GM12878 (cell line): ENCODE measurements at regions not wholly inside any gene's neighbourhood (a gene's known extent, or its start where the extent isn't known, plus 50 kb on each side); places are given as distances from the start of the nearest gene placed in this dataset.

ENCODE experiments used
- ATAC-seq: fragments of 200-7000 bp; cut with Tn5 transposase; 3 replicates; pipeline ENCODE4 v1.9.1; 2020; ENCODE audit warnings: mild to moderate bottlenecking, moderate library complexity
- BruUV-seq: library from RNA; stranded (reverse); fragments of 400-500 nt; replicated peaks from 2 replicates; lab custom pipeline; 2021; lab: Mats Ljungman, UMichigan
- CTCF ChIA-PET: fragments of 300-600 bp; sonication (Branson Sonifier 250); formaldehyde crosslinking; extraction: SDS; loops from one replicate; lab custom pipeline; 2021; ENCODE audit warnings: inconsistent platforms; lab: Yijun Ruan, JAX
- POLR2A ChIA-PET: fragments of 350-600 bp; formaldehyde crosslinking; extraction: SDS; loops from one replicate; lab custom pipeline; 2021; ENCODE audit warnings: inconsistent platforms; lab: Charles Lee
- RAD21 ChIA-PET: fragments of 300-600 bp; sonication (Branson Sonifier 250); formaldehyde crosslinking; loops from one replicate; lab custom pipeline; 2023; ENCODE audit warnings: antibody characterized with exemption; ENCODE audit not compliant: unreplicated experiment; lab: Charles Lee
- SMC1A ChIA-PET: fragments of 300-600 bp; sonication (Branson Sonifier 250); formaldehyde crosslinking; loops from one replicate; lab custom pipeline; 2023; ENCODE audit not compliant: unreplicated experiment, uncharacterized antibody; lab: Charles Lee
- DNase-seq: peaks from one replicate; pipeline ENCODE4 v3.0.0-alpha.2; 2011; ENCODE audit warnings: low read depth, low spot score
- FAIRE-seq: peaks from 3 replicates; lab custom pipeline; 2011; peaks lifted over from hg19 to GRCh38; lab: Jason Lieb, UNC
- H2AFZ ChIP-seq: 2 replicates; pipeline ENCODE4 v1.6.0; 2011; ENCODE audit warnings: low read depth, low read length, control low read depth; ENCODE audit not compliant: control insufficient read depth
- H3K27ac ChIP-seq: 2 replicates; pipeline ENCODE4 v1.5.1; 2011; ENCODE audit warnings: control low read depth; ENCODE audit not compliant: control insufficient read depth, insufficient read depth
- H3K27me3 ChIP-seq, 2 experiments: replicated peaks in 1 of 2; 2 replicates each; pipeline versions ENCODE4 v1.6.0 to v1.6.1; 2011; ENCODE audit warnings: low read length in 1 of 2; ENCODE audit not compliant: control insufficient read depth in 2 of 2, insufficient read depth in 2 of 2
- H3K36me3 ChIP-seq, 2 experiments: 2 replicates each; pipeline ENCODE4 v1.5.1; 2011; ENCODE audit warnings: low read length in 1 of 2; ENCODE audit not compliant: control insufficient read depth in 2 of 2, insufficient read depth in 2 of 2
- H3K4me1 ChIP-seq: 2 replicates; pipeline ENCODE4 v1.6.1; 2011; ENCODE audit warnings: mild to moderate bottlenecking, low read length, moderate library complexity, mixed read lengths; ENCODE audit not compliant: control insufficient read depth, insufficient read depth
- H3K4me2 ChIP-seq: 2 replicates; pipeline ENCODE4 v1.6.0; 2011; ENCODE audit warnings: control low read depth; ENCODE audit not compliant: control insufficient read depth, insufficient read depth
- H3K4me3 ChIP-seq: fragments of 200-600 bp; sonication (generic); 2 replicates; pipeline ENCODE4 v1.5.1; 2016
- H3K79me2 ChIP-seq: 2 replicates; pipeline ENCODE4 v1.6.0; 2011; ENCODE audit warnings: low read length; ENCODE audit not compliant: control insufficient read depth, insufficient read depth
- H3K9ac ChIP-seq: 2 replicates; pipeline ENCODE4 v1.8.0; 2011; ENCODE audit warnings: low read length, control low read depth, mixed read lengths; ENCODE audit not compliant: control insufficient read depth, insufficient read depth
- H3K9me3 ChIP-seq: replicated peaks from 3 replicates; pipeline ENCODE4 v1.5.1; 2011; ENCODE audit warnings: mild to moderate bottlenecking, low read length; ENCODE audit not compliant: control insufficient read depth, insufficient read depth
- H4K20me1 ChIP-seq: 2 replicates; pipeline ENCODE4 v1.6.0; 2011; ENCODE audit not compliant: control insufficient read depth, insufficient read depth
- CBX5 ChIP-seq: sonication (generic); IDR thresholded peaks from 2 replicates; pipeline ENCODE4 v1.6.1; 2016; ENCODE audit warnings: low read depth, moderate library complexity, mild to moderate bottlenecking, inconsistent platforms
- HDAC2 ChIP-seq: fragments of 200-600 bp; sonication (generic); IDR thresholded peaks from 2 replicates; pipeline ENCODE4 v1.6.1; 2017
- JUNB ChIP-seq: IDR thresholded peaks from 2 replicates; pipeline ENCODE4 v1.6.1; 2016; ENCODE audit warnings: antibody characterized with exemption, mild to moderate bottlenecking
- MLLT1 ChIP-seq: fragments of 450-650 bp; IDR thresholded peaks from 2 replicates; pipeline ENCODE4 v1.6.1; 2016; ENCODE audit warnings: mild to moderate bottlenecking
- MTA3 ChIP-seq: IDR thresholded peaks from 2 replicates; pipeline ENCODE4 v1.6.1; 2012; ENCODE audit warnings: low read length, inconsistent platforms, borderline replicate concordance
- MYB ChIP-seq: fragments of 150-350 bp; IDR thresholded peaks from 2 replicates; pipeline ENCODE4 v1.6.1; 2014; ENCODE audit warnings: mild to moderate bottlenecking, low read depth, low read length, borderline replicate concordance
- NFYB ChIP-seq: IDR thresholded peaks from 2 replicates; pipeline ENCODE4 v1.6.1; 2011; ENCODE audit warnings: low read depth, mild to moderate bottlenecking, low read length, improper control_type of control experiment, moderate library complexity; ENCODE audit not compliant: insufficient read depth
- NR2C1 ChIP-seq: fragments of 450-650 bp; IDR thresholded peaks from 2 replicates; pipeline ENCODE4 v1.6.1; 2017; ENCODE audit warnings: antibody characterized with exemption, mild to moderate bottlenecking, moderate library complexity
- PBX3 ChIP-seq: IDR thresholded peaks from 2 replicates; pipeline ENCODE4 v1.6.1; 2011; ENCODE audit warnings: mild to moderate bottlenecking, low read depth, low read length, moderate library complexity; ENCODE audit not compliant: insufficient replicate concordance
- RELA ChIP-seq: fragments of 450-650 bp; IDR thresholded peaks from 2 replicates; pipeline ENCODE4 v1.8.0; 2014; ENCODE audit warnings: borderline replicate concordance; ENCODE audit not compliant: partially characterized antibody
- RELB ChIP-seq: fragments of 450-650 bp; IDR thresholded peaks from 2 replicates; pipeline ENCODE4 v1.6.1; 2017; ENCODE audit warnings: low read depth, mild to moderate bottlenecking, moderate library complexity
- SPI1 ChIP-seq: IDR thresholded peaks from 2 replicates; pipeline ENCODE4 v1.6.1; 2011; ENCODE audit warnings: low read depth, mild to moderate bottlenecking, low read length, moderate library complexity, borderline replicate concordance; ENCODE audit not compliant: insufficient read depth
- SREBF2 ChIP-seq: IDR thresholded peaks from 2 replicates; pipeline ENCODE4 v1.6.1; 2012; ENCODE audit warnings: mild to moderate bottlenecking, low read length
- ZBTB4 ChIP-seq: fragments of 450-650 bp; formaldehyde crosslinking; IDR thresholded peaks from 2 replicates; pipeline ENCODE4 v1.4.0; 2022; ENCODE audit warnings: mild to moderate bottlenecking, moderate library complexity
- WGBS: methylation state at CpG from one replicate; pipeline ENCODE4 v1.1.6; 2016; ENCODE audit warnings: low lambda C conversion rate; ENCODE audit not compliant: insufficient replicate concordance, insufficient coverage; ENCODE audit errors: missing lambda C conversion rate; 5-methylcytosine and 5-hydroxymethylcytosine counted together
- in situ Hi-C: fragments of 300-500 bp; cut with MboI; formaldehyde crosslinking; loops from 9 replicates; pipeline ENCODE4 v1.14.3; 2018; ENCODE audit warnings: mixed read lengths
- intact Hi-C: fragments of 100-400 bp; cut with micrococcal nuclease; formaldehyde crosslinking; loops from one replicate; pipeline ENCODE4 v1.14.2; 2022; ENCODE audit not compliant: unreplicated experiment

- FAIRE-seq = no peak
- intact Hi-C loops = no loop called here
- ChIA-PET POLR2A (no interaction called here), CTCF (no interaction called here), SMC1A (no interaction called here), RAD21 (no interaction called here)
- in situ Hi-C loops = no loop called here
- no peak overlapping the region for H3K27ac ChIP-seq
- no peak overlapping the region for H2AFZ ChIP-seq
- H3K4me3 ChIP-seq = no peak overlapping the region
- DNase-seq = no peak
- ATAC-seq = no peak
- no peaks in the 10 kb centered on the region for H4K20me1 ChIP-seq
- no peaks in the 10 kb centered on the region for H3K27me3 ChIP-seq
- H3K79me2 ChIP-seq = no peaks in the 10 kb centered on the region
- no peaks in the 10 kb centered on the region for H3K36me3 ChIP-seq
- no peaks in the 10 kb centered on the region for H3K4me1 ChIP-seq
- no peak overlapping the region for H3K9ac ChIP-seq
- 70% methylated on average over 4 of the region's 4 CpGs for WGBS
- no peak overlapping the region for H3K4me2 ChIP-seq
- no peaks in the 10 kb centered on the region for H3K9me3 ChIP-seq
- BruUV-seq = no TSS peak
- TF ChIP-seq HDAC2 = no peak
- TF ChIP-seq SREBF2 = no peak
- no peak for TF ChIP-seq NR2C1
- TF ChIP-seq MTA3 = no peak
- TF ChIP-seq MYB = no peak
- no peak for TF ChIP-seq NFYB
- TF ChIP-seq MLLT1 = no peak
- no peak for TF ChIP-seq JUNB
- TF ChIP-seq RELA = no peak
- TF ChIP-seq PBX3 = no peak
- no peak for TF ChIP-seq ZBTB4 (CRISPR knock-in tag)
- TF ChIP-seq SPI1 = no peak
- TF ChIP-seq CBX5 = no peak
- no peak for TF ChIP-seq RELB
Measured at GRCh38 chr9:38326122-38326521, 66.4 kb upstream of the ALDH1B1 start.
